OCI-LY3 (cell line): ENCODE measurements at regions not wholly inside any gene's neighbourhood (a gene's known extent, or its start where the extent isn't known, plus 50 kb on each side); places are given as distances from the start of the nearest gene placed in this dataset.

Experiments used
- H2AFZ ChIP-seq: fragments of 200-600, 300-600 bp; shearing (Covaris generic); 2 replicates; pipeline ENCODE4 v1.6.0; 2014; ENCODE audit warnings: antibody characterized with exemption, low read depth, low read length
- H3K27ac ChIP-seq: fragments of 200-600, 300-600 bp; sonication (generic); 2 replicates; pipeline ENCODE4 v1.5.1; 2014; ENCODE audit warnings: mild to moderate bottlenecking, low read length, moderate library complexity, mixed read lengths
- H3K27me3 ChIP-seq: fragments of 200-600, 300-600 bp; sonication (generic); 2 replicates; pipeline ENCODE4 v1.6.1; 2014; ENCODE audit warnings: low read depth, low read length, mixed read lengths
- H3K36me3 ChIP-seq: fragments of 200-600, 300-600 bp; sonication (generic); replicated peaks from 2 replicates; pipeline ENCODE3; 2014; ENCODE audit warnings: low read depth, low read length, mixed read lengths
- H3K4me1 ChIP-seq: fragments of 300-600, 200-600 bp; sonication (generic); 2 replicates; pipeline ENCODE4 v1.6.1; 2014; ENCODE audit warnings: low read length, mixed read lengths
- H3K4me2 ChIP-seq: fragments of 200-600, 300-600 bp; sonication (generic); 2 replicates; pipeline ENCODE4 v1.6.1; 2014; ENCODE audit warnings: low read length, mixed read lengths
- H3K4me3 ChIP-seq: fragments of 300-600, 200-600 bp; sonication (generic); 2 replicates; pipeline ENCODE4 v1.5.1; 2014; ENCODE audit warnings: antibody characterized with exemption, mild to moderate bottlenecking, low read length, moderate library complexity
- H3K79me2 ChIP-seq: fragments of 300-600, 200-600 bp; shearing (Covaris generic); 2 replicates; pipeline ENCODE4 v1.6.1; 2014; ENCODE audit warnings: mild to moderate bottlenecking, low read length, mixed read lengths
- H3K9ac ChIP-seq: fragments of 300-600, 200-600 bp; shearing (Covaris generic); 2 replicates; pipeline ENCODE4 v1.6.0; 2014; ENCODE audit warnings: mild to moderate bottlenecking, low read length, moderate library complexity
- H3K9me3 ChIP-seq: fragments of 200-600, 300-600 bp; shearing (Covaris generic); 2 replicates; pipeline ENCODE4 v1.6.1; 2014; ENCODE audit warnings: low read length, mixed read lengths; ENCODE audit not compliant: insufficient read depth
- H4K20me1 ChIP-seq: fragments of 200-600, 300-600 bp; sonication (generic); 2 replicates; pipeline ENCODE4 v1.6.1; 2016; ENCODE audit warnings: low read length, mixed read lengths; ENCODE audit not compliant: insufficient read depth
- EZH2phosphoT487 ChIP-seq: fragments of 200-600 bp; shearing (Covaris generic); IDR thresholded peaks from 2 replicates; pipeline ENCODE4 v1.6.1; 2018; ENCODE audit warnings: antibody characterized with exemption, mixed run types, low read depth
- TF ChIP-seq, protein P1 (sequence below): fragments of 200-600, 300-600 bp; sonication (generic); IDR thresholded peaks from 2 replicates; pipeline ENCODE4 v1.5.1; 2014; ENCODE audit warnings: antibody characterized with exemption, low read length, low read depth

DNA sequence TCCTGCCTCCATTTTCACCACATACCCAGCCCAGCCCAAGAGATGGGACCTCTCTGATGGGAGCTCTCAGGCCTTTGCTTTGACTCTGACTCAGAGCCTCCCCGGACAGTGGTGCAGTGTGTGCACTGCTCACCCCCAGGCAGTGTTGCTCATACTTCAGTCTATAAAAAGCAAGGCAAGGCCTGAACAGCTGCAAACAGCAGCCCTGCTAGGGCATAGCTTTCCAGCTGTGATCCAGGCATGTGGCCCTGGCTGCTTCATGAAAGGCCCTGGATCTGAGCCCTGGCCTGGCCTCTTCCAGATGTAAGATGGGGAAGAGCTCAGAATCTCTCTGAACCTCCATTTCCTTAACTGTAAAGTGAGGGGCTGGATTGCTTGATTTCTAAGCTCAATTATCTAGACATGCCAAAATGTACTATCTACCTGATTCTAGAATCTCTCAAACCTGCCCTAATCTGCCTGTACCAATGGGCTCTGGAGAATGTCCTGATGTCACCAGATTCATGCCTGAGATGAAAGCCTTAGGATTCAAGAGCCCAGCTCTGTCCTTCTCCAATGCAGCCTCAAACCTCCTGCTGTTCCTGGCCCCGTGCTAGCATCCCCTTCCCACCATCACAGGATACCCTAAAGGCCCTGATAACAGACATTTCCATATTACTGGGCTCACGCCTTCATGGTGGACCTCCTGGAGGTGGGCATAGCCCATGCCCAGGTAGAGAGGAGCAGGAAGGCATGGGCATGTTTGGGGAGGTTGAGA lies 206.9 kb downstream of the ARL4C start:
- TF ChIP-seq, protein P1, sequence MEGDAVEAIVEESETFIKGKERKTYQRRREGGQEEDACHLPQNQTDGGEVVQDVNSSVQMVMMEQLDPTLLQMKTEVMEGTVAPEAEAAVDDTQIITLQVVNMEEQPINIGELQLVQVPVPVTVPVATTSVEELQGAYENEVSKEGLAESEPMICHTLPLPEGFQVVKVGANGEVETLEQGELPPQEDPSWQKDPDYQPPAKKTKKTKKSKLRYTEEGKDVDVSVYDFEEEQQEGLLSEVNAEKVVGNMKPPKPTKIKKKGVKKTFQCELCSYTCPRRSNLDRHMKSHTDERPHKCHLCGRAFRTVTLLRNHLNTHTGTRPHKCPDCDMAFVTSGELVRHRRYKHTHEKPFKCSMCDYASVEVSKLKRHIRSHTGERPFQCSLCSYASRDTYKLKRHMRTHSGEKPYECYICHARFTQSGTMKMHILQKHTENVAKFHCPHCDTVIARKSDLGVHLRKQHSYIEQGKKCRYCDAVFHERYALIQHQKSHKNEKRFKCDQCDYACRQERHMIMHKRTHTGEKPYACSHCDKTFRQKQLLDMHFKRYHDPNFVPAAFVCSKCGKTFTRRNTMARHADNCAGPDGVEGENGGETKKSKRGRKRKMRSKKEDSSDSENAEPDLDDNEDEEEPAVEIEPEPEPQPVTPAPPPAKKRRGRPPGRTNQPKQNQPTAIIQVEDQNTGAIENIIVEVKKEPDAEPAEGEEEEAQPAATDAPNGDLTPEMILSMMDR = no peak
- TF ChIP-seq EZH2phosphoT487 = no peak
- H3K4me2 ChIP-seq = peak overlapping the region; percentile 63
- H3K4me3 ChIP-seq = no peak overlapping the region
- H3K9ac ChIP-seq = no peak overlapping the region
- H3K4me1 ChIP-seq = peaks cover 37% of the 10 kb centered on the region
- H3K36me3 ChIP-seq = no peaks in the 10 kb centered on the region
- no peaks in the 10 kb centered on the region for H4K20me1 ChIP-seq
- no peaks in the 10 kb centered on the region for H3K79me2 ChIP-seq
- H3K27me3 ChIP-seq = 0 out of 2 replicates have a peak, but pooled peaks cover 3% of the 10 kb centered on the region
- no peaks in the 10 kb centered on the region for H3K9me3 ChIP-seq
- no peak overlapping the region for H2AFZ ChIP-seq
- H3K27ac ChIP-seq = 0 out of 2 replicates have a peak overlapping the region, but pooled peaks have one; percentile 17

DNA sequence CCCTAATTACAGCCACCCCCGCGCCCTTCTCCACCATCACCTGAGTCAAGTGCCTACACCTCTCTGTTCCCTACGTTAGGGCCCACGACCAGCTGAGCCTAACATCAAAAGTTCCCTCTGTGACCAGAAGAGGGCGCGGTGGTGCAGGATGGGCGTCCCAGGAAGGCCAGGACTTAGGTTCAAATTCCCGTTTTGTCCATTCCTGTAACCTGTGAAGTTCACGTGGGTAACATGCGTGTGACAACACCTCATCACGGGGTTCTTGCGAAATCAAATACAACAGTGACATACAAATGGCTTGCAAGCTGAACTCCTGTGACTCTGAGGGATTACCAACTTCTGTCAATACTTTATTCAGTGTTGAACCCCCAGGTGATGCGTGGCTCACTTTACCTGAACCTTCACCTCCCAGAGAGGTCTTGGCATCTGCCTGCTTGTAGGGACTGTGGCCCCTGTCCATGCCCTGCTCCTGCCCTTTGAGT lies 207.9 kb downstream of the ARL4C start:
- no peaks in the 10 kb centered on the region for H3K9me3 ChIP-seq
- H3K4me1 ChIP-seq = peaks cover 37% of the 10 kb centered on the region
- H3K27me3 ChIP-seq = 0 out of 2 replicates have a peak, but pooled peaks cover 3% of the 10 kb centered on the region
- H3K79me2 ChIP-seq = no peaks in the 10 kb centered on the region
- H3K4me3 ChIP-seq = no peak overlapping the region
- H3K36me3 ChIP-seq = no peaks in the 10 kb centered on the region
- no peak overlapping the region for H3K9ac ChIP-seq
- no peak overlapping the region for H3K27ac ChIP-seq
- no peak overlapping the region for H2AFZ ChIP-seq
- no peaks in the 10 kb centered on the region for H4K20me1 ChIP-seq
- no peak for TF ChIP-seq EZH2phosphoT487
- TF ChIP-seq, protein P1 = peak; percentile 75
- H3K4me2 ChIP-seq = no peak overlapping the region

DNA sequence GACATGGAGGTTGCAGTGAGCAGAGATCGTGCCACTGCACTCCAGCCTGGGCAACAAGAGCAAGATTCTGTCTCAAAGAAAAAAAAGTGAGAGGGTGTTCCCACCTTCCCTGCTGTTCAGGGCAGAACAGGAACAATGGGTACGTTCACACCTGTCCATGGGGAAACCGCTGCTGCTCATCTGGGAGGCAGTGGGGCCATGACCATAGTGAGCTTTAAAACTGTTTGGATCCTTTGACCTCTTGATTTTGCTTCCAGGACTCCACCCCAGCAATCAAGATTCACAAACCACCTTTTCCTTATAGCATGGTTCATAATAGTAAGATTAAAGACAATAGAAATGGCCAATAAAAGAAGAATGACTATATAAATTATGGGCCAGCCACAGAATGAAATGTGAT lies 209.2 kb downstream of the ARL4C start:
- no peak overlapping the region for H3K27ac ChIP-seq

DNA sequence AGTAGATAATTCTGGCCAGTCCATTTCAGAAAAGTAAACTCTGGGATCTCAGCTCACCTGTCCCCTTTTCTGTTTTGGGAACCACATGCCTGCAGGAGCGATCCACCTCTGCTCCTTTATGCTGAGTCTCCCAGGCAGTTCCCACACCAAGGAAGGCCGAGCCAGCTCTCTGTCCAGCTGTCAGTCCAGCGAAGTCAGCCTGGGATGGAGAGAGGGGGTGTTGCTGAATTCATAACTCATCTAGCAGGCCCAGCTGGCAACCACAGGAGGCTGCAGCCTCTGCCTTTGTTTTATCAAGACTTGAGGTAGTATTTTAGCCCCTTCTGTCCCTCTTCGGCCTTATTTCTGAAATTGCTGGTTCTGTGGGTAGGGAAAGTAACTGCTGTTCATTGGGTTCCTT lies 209.9 kb downstream of the ARL4C start:
- H3K4me2 ChIP-seq = no peak overlapping the region
- no peaks in the 10 kb centered on the region for H4K20me1 ChIP-seq
- TF ChIP-seq, protein P1 = no peak
- TF ChIP-seq EZH2phosphoT487 = no peak
- H3K9me3 ChIP-seq = no peaks in the 10 kb centered on the region
- no peak overlapping the region for H2AFZ ChIP-seq
- no peak overlapping the region for H3K4me3 ChIP-seq
- H3K27me3 ChIP-seq = 0 out of 2 replicates have a peak, but pooled peaks cover 3% of the 10 kb centered on the region
- H3K27ac ChIP-seq = no peak overlapping the region
- no peak overlapping the region for H3K9ac ChIP-seq
- H3K4me1 ChIP-seq = peaks cover 24% of the 10 kb centered on the region
- H3K36me3 ChIP-seq = no peaks in the 10 kb centered on the region
- no peaks in the 10 kb centered on the region for H3K79me2 ChIP-seq

More for the DNA sequence above, 209.2 kb downstream of the ARL4C start:
- no peaks in the 10 kb centered on the region for H3K36me3 ChIP-seq
- no peak for TF ChIP-seq EZH2phosphoT487
- TF ChIP-seq, protein P1 = no peak
- no peaks in the 10 kb centered on the region for H4K20me1 ChIP-seq
- H3K27me3 ChIP-seq = 0 out of 2 replicates have a peak, but pooled peaks cover 3% of the 10 kb centered on the region
- no peak overlapping the region for H3K9ac ChIP-seq
- no peak overlapping the region for H3K4me2 ChIP-seq
- peaks cover 31% of the 10 kb centered on the region for H3K4me1 ChIP-seq
- H3K4me3 ChIP-seq = no peak overlapping the region
- H3K79me2 ChIP-seq = no peaks in the 10 kb centered on the region
- H2AFZ ChIP-seq = no peak overlapping the region
- no peaks in the 10 kb centered on the region for H3K9me3 ChIP-seq
